IMR-90 (cell line): ENCODE measurements at regions not wholly inside any gene's neighbourhood (a gene's known extent, or its start where the extent isn't known, plus 50 kb on each side); places are given as distances from the start of the nearest gene placed in this dataset.

Experiments
- BHLHE40 ChIP-seq: fragments of 150-350 bp; IDR thresholded peaks from 2 replicates; pipeline ENCODE4 v1.6.1; 2016; ENCODE audit warnings: mild to moderate bottlenecking, low read depth, low read length
- CHD1 ChIP-seq: IDR thresholded peaks from 2 replicates; pipeline ENCODE4 v1.6.1; 2012; ENCODE audit warnings: low read depth, low read length, improper control_type of control experiment
- FOS ChIP-seq: fragments of 150-350 bp; IDR thresholded peaks from 2 replicates; pipeline ENCODE4 v1.6.1; 2016; ENCODE audit warnings: low read depth, low read length
- MAFK ChIP-seq: IDR thresholded peaks from 2 replicates; pipeline ENCODE4 v1.6.1; 2012; ENCODE audit warnings: low read depth, low read length, improper control_type of control experiment
- MAZ ChIP-seq: IDR thresholded peaks from 2 replicates; pipeline ENCODE4 v1.6.1; 2012; ENCODE audit warnings: low read depth, mild to moderate bottlenecking, low read length, improper control_type of control experiment, moderate library complexity, borderline replicate concordance
- POLR2A ChIP-seq: IDR thresholded peaks from 2 replicates; pipeline ENCODE4 v1.6.1; 2012; ENCODE audit warnings: mild to moderate bottlenecking, low read depth, low read length
- RAD21 ChIP-seq: IDR thresholded peaks from 2 replicates; pipeline ENCODE4 v1.6.1; 2012; ENCODE audit warnings: low read length, improper control_type of control experiment
- RCOR1 ChIP-seq: IDR thresholded peaks from 2 replicates; pipeline ENCODE4 v1.6.1; 2012; ENCODE audit warnings: mild to moderate bottlenecking, low read length, improper control_type of control experiment; ENCODE audit not compliant: insufficient replicate concordance
- RFX5 ChIP-seq: IDR thresholded peaks from 2 replicates; pipeline ENCODE4 v1.8.0; 2012; ENCODE audit warnings: low read depth, mild to moderate bottlenecking, low read length, moderate library complexity
- SMC3 ChIP-seq: fragments of 150-350 bp; IDR thresholded peaks from 2 replicates; pipeline ENCODE4 v1.6.1; 2016; ENCODE audit warnings: low read depth, mild to moderate bottlenecking, antibody characterized with exemption, low read length, moderate library complexity
- TF ChIP-seq, protein P1 (sequence below): conservative IDR thresholded peaks from 2 replicates; pipeline ENCODE4 v1.5.1; 2012; ENCODE audit warnings: mild to moderate bottlenecking, low read depth, low read length, improper control_type of control experiment
- TF ChIP-seq, protein P2 (sequence below): fragments of 150-350 bp; IDR thresholded peaks from 2 replicates; pipeline ENCODE4 v1.6.1; 2016; ENCODE audit warnings: low read depth, mild to moderate bottlenecking, low read length, moderate library complexity, borderline replicate concordance
- TF ChIP-seq, protein P3 (sequence below): fragments of 150-350 bp; IDR thresholded peaks from 2 replicates; pipeline ENCODE4 v1.6.1; 2017; ENCODE audit warnings: mild to moderate bottlenecking, antibody characterized with exemption, low read length, low read depth

DNA sequence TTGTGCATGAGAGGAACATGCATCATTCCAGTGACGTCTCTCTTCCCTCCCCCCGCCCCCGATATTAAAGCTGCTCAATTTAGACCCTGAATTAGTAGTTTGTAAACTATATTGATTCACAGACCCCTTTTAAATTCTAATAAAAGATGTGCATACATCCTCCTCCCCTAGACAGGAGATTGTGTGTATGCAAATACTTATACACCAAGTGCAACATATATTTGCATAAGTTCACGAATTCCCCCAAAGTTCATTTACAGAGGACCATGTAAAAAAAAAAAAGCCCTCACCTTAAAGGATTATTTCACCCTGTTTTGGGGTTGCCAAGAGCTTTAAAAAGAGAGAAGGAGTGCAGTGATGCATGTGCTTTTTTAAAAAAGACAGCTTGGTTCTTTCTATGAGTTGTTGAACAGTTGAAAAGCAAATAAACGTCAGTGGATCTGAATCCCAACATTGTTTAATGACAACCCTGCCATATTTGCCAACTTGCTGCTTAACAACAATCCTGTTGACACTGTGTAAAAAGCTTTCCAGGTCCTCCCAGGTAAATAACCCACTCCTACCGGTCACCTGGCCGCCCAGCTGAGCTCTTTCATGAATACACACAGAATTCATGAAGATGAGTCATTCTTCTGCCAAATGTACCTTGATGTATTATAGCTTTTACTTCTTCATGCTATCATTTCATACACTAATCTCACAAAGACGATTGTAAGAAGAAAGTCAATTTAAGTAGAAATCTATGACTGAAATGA, 211.5 kb downstream of the IKZF2 start:
- TF ChIP-seq, protein P1, sequence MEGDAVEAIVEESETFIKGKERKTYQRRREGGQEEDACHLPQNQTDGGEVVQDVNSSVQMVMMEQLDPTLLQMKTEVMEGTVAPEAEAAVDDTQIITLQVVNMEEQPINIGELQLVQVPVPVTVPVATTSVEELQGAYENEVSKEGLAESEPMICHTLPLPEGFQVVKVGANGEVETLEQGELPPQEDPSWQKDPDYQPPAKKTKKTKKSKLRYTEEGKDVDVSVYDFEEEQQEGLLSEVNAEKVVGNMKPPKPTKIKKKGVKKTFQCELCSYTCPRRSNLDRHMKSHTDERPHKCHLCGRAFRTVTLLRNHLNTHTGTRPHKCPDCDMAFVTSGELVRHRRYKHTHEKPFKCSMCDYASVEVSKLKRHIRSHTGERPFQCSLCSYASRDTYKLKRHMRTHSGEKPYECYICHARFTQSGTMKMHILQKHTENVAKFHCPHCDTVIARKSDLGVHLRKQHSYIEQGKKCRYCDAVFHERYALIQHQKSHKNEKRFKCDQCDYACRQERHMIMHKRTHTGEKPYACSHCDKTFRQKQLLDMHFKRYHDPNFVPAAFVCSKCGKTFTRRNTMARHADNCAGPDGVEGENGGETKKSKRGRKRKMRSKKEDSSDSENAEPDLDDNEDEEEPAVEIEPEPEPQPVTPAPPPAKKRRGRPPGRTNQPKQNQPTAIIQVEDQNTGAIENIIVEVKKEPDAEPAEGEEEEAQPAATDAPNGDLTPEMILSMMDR = no peak
- TF ChIP-seq MAFK (no peak), FOS (no peak), POLR2A (no peak), BHLHE40 (no peak), RAD21 (no peak), RFX5 (no peak), SMC3 (no peak), RCOR1 (no peak), CHD1 (no peak), MAZ (no peak)
- TF ChIP-seq, protein P2, sequence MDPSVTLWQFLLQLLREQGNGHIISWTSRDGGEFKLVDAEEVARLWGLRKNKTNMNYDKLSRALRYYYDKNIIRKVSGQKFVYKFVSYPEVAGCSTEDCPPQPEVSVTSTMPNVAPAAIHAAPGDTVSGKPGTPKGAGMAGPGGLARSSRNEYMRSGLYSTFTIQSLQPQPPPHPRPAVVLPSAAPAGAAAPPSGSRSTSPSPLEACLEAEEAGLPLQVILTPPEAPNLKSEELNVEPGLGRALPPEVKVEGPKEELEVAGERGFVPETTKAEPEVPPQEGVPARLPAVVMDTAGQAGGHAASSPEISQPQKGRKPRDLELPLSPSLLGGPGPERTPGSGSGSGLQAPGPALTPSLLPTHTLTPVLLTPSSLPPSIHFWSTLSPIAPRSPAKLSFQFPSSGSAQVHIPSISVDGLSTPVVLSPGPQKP = no peak
- TF ChIP-seq, protein P3, sequence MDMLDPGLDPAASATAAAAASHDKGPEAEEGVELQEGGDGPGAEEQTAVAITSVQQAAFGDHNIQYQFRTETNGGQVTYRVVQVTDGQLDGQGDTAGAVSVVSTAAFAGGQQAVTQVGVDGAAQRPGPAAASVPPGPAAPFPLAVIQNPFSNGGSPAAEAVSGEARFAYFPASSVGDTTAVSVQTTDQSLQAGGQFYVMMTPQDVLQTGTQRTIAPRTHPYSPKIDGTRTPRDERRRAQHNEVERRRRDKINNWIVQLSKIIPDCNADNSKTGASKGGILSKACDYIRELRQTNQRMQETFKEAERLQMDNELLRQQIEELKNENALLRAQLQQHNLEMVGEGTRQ = no peak
